ENCODE measurements at regions not wholly inside any gene's neighbourhood (a gene's known extent, or its start where the extent isn't known, plus 50 kb on each side); places are given as distances from the start of the nearest gene placed in this dataset.

GRCh38 chr15:39250001-39250400, 330.9 kb upstream of the THBS1 start:
- 39 to 87% methylated on average over 1 of the region's 1 CpG for WGBS, 2 donors
- no peak for DNase-seq (ENCODE audit: low spot score in 2 of 2)
- TF ChIP-seq CTCF (IDR thresholded peaks at IDR 0.05), result no peak
- TF ChIP-seq POLR2A (IDR thresholded peaks at IDR 0.05), result no peak
- no peak overlapping the region for H3K4me3 ChIP-seq (ENCODE audit: low read depth, poor library complexity, severe bottlenecking)
- intact Hi-C loops (cut with DNase I; ENCODE audit: low total_unique reads), result no loop called here

- intact Hi-C loops (cut with DNase I; ENCODE audit: low total_unique reads), result no loop called here
- TF ChIP-seq POLR2A (IDR thresholded peaks at IDR 0.05) (no peak), CTCF (IDR thresholded peaks at IDR 0.05) (no peak)
- 77% methylated on average over 4 of the region's 4 CpGs for WGBS, 2 donors
- no peak for DNase-seq (ENCODE audit: low spot score in 2 of 2)
- H3K4me3 ChIP-seq (ENCODE audit: low read depth, poor library complexity, severe bottlenecking), result no peak overlapping the region
Measured at GRCh38 chr15:39250460-39251186, 330.3 kb upstream of the THBS1 start.

- 70 to 73% methylated on average over 3 of the region's 3 CpGs for WGBS, 2 donors
- TF ChIP-seq POLR2A (IDR thresholded peaks at IDR 0.05) (no peak), CTCF (IDR thresholded peaks at IDR 0.05) (no peak)
- DNase-seq (ENCODE audit: low spot score in 2 of 2), result no peak
- intact Hi-C loops (cut with DNase I; ENCODE audit: low total_unique reads), result no loop called here
- H3K4me3 ChIP-seq (ENCODE audit: low read depth, poor library complexity, severe bottlenecking), result no peak overlapping the region
Measured at GRCh38 chr15:39251413-39252133, 329.3 kb upstream of the THBS1 start.

- DNase-seq (ENCODE audit: low spot score in 2 of 2), result no peak
- 83 to 85% methylated on average over 4 of the region's 4 CpGs for WGBS, 2 donors
- intact Hi-C loops (cut with DNase I; ENCODE audit: low total_unique reads), result no loop called here
- no peak overlapping the region for H3K4me3 ChIP-seq (ENCODE audit: low read depth, poor library complexity, severe bottlenecking)
- TF ChIP-seq POLR2A (IDR thresholded peaks at IDR 0.05), result no peak
- no peak for TF ChIP-seq CTCF (IDR thresholded peaks at IDR 0.05)
Measured at GRCh38 chr15:39252134-39252470, 328.8 kb upstream of the THBS1 start.

GRCh38 chr15:39253552-39253951, 327.3 kb upstream of the THBS1 start:
- H3K4me3 ChIP-seq (ENCODE audit: low read depth, poor library complexity, severe bottlenecking), result no peak overlapping the region
- intact Hi-C loops (cut with DNase I; ENCODE audit: low total_unique reads), result no loop called here
- 85 to 91% methylated on average over 1 of the region's 1 CpG for WGBS, 2 donors
- no peak for DNase-seq (ENCODE audit: low spot score in 2 of 2)
- TF ChIP-seq CTCF (IDR thresholded peaks at IDR 0.05), result no peak
- TF ChIP-seq POLR2A (IDR thresholded peaks at IDR 0.05), result no peak

All from lower leg skin (tissue), 4 donors.